H9 (cell line): ENCODE measurements at regions not wholly inside any gene's neighbourhood (a gene's known extent, or its start where the extent isn't known, plus 50 kb on each side); places are given as distances from the start of the nearest gene placed in this dataset.

Source experiments
- DNase-seq: peaks from one replicate; pipeline ENCODE4 v3.0.0-alpha.2; 2017
- H2AFZ ChIP-seq: one replicate; pipeline ENCODE4 v1.6.1; 2013; ENCODE audit warnings: mild to moderate bottlenecking, low read length, control low read depth, moderate library complexity
- H2AK5ac ChIP-seq: 2 replicates; pipeline ENCODE4 v1.6.1; 2013; ENCODE audit warnings: low read length, control low read depth, mixed read lengths; ENCODE audit not compliant: insufficient read length
- H2BK120ac ChIP-seq: one replicate; pipeline ENCODE4 v1.6.1; 2013; ENCODE audit warnings: low read depth, mild to moderate bottlenecking, low read length, control low read depth, inconsistent platforms; ENCODE audit not compliant: poor library complexity, severe bottlenecking
- H2BK12ac ChIP-seq: 2 replicates; pipeline ENCODE4 v1.6.1; 2013; ENCODE audit warnings: low read length, control low read depth, mixed read lengths, low read depth; ENCODE audit not compliant: insufficient read length
- H2BK15ac ChIP-seq: 2 replicates; pipeline ENCODE4 v1.6.1; 2013; ENCODE audit warnings: low read depth, low read length, control low read depth
- H2BK20ac ChIP-seq: one replicate; pipeline ENCODE4 v1.6.1; 2013; ENCODE audit warnings: low read depth, mild to moderate bottlenecking, low read length, control low read depth, inconsistent platforms; ENCODE audit not compliant: poor library complexity, severe bottlenecking
- H2BK5ac ChIP-seq: 2 replicates; pipeline ENCODE4 v1.6.1; 2013; ENCODE audit warnings: low read length, control low read depth, mixed read lengths; ENCODE audit not compliant: insufficient read length
- H3K14ac ChIP-seq: 2 replicates; pipeline ENCODE4 v1.6.1; 2013; ENCODE audit warnings: low read length, control low read depth; ENCODE audit not compliant: insufficient read depth
- H3K18ac ChIP-seq: 2 replicates; pipeline ENCODE4 v1.6.1; 2013; ENCODE audit warnings: low read depth, mild to moderate bottlenecking, mixed read lengths, low read length, control low read depth; ENCODE audit not compliant: insufficient read length
- H3K23ac ChIP-seq: 2 replicates; pipeline ENCODE4 v1.6.1; 2013; ENCODE audit warnings: low read length, control low read depth, mixed read lengths, low read depth; ENCODE audit not compliant: insufficient read length
- H3K23me2 ChIP-seq: 2 replicates; pipeline ENCODE4 v1.6.1; 2013; ENCODE audit warnings: low read depth, mild to moderate bottlenecking, mixed read lengths, low read length, control low read depth; ENCODE audit not compliant: insufficient read length, poor library complexity, severe bottlenecking
- H3K27ac ChIP-seq: 2 replicates; pipeline ENCODE4 v1.5.1; 2013; ENCODE audit warnings: low read length, control low read depth, mixed read lengths, low read depth; ENCODE audit not compliant: insufficient read length
- H3K27me3 ChIP-seq: 2 replicates; pipeline ENCODE4 v1.6.1; 2013; ENCODE audit warnings: low read length, control low read depth, inconsistent platforms; ENCODE audit not compliant: insufficient read depth
- H3K4ac ChIP-seq: 2 replicates; pipeline ENCODE4 v1.6.1; 2013; ENCODE audit warnings: low read depth, mild to moderate bottlenecking, control low read depth, inconsistent platforms, low read length, moderate library complexity
- H3K4me1 ChIP-seq: 2 replicates; pipeline ENCODE4 v1.6.1; 2013; ENCODE audit warnings: low read length, control low read depth, inconsistent platforms; ENCODE audit not compliant: insufficient read depth
- H3K4me2 ChIP-seq: 2 replicates; pipeline ENCODE4 v1.6.1; 2013; ENCODE audit warnings: low read length, control low read depth, mixed read lengths; ENCODE audit not compliant: insufficient read length, insufficient read depth
- H3K56ac ChIP-seq: 2 replicates; pipeline ENCODE4 v1.6.1; 2013; ENCODE audit warnings: low read depth, mild to moderate bottlenecking, mixed read lengths, low read length, control low read depth; ENCODE audit not compliant: insufficient read length
- H3K79me1 ChIP-seq: 2 replicates; pipeline ENCODE4 v1.6.1; 2013; ENCODE audit warnings: low read depth, mild to moderate bottlenecking, moderate library complexity, low read length, control low read depth, inconsistent platforms; ENCODE audit not compliant: insufficient read depth, poor library complexity, severe bottlenecking
- H3K79me2 ChIP-seq: 2 replicates; pipeline ENCODE4 v1.6.1; 2013; ENCODE audit warnings: low read length, control low read depth, inconsistent platforms; ENCODE audit not compliant: insufficient read depth
- H3K9ac ChIP-seq: 2 replicates; pipeline ENCODE4 v1.6.1; 2013; ENCODE audit warnings: low read length, control low read depth, mixed read lengths; ENCODE audit not compliant: insufficient read length; ENCODE audit errors: extremely low read depth
- H3K9me3 ChIP-seq: one replicate; pipeline ENCODE4 v1.6.1; 2013; ENCODE audit warnings: low read depth, low read length, inconsistent platforms; ENCODE audit not compliant: control insufficient read depth
- H3T11ph ChIP-seq: one replicate; pipeline ENCODE4 v1.6.1; 2013; ENCODE audit warnings: mild to moderate bottlenecking, low read length, control low read depth, inconsistent platforms
- H4K20me1 ChIP-seq: one replicate; pipeline ENCODE4 v1.6.1; 2013; ENCODE audit not compliant: control insufficient read depth, insufficient read length, insufficient read depth
- H4K5ac ChIP-seq: 2 replicates; pipeline ENCODE4 v1.6.1; 2013; ENCODE audit warnings: low read depth, mild to moderate bottlenecking, mixed read lengths, low read length, control low read depth; ENCODE audit not compliant: insufficient read length
- H4K8ac ChIP-seq: replicated peaks from 2 replicates; pipeline ENCODE4 v1.6.1; 2013; ENCODE audit warnings: low read length, control low read depth, mixed read lengths, low read depth; ENCODE audit not compliant: insufficient read length
- H4K91ac ChIP-seq: 2 replicates; pipeline ENCODE4 v1.6.1; 2013; ENCODE audit warnings: low read depth, mild to moderate bottlenecking, moderate library complexity, mixed read lengths, low read length, control low read depth; ENCODE audit not compliant: insufficient read length
- H3K27ac Mint-ChIP-seq, 3 experiments: 2 replicates in 2 of 3; 3 replicates in 1 of 3; pipeline ENCODE4 v1.8.0; 2020 to 2021; ENCODE audit warnings: mixed read lengths in 3 of 3, mild to moderate bottlenecking in 1 of 3, moderate library complexity in 1 of 3
- H3K27me3 Mint-ChIP-seq: 2 replicates; pipeline ENCODE4 v1.8.0; 2021; ENCODE audit warnings: low read depth, mild to moderate bottlenecking, moderate library complexity, mixed read lengths
- H3K36me3 Mint-ChIP-seq, 3 experiments: 2 replicates in 2 of 3; 3 replicates in 1 of 3; pipeline ENCODE4 v1.8.0; 2020 to 2021; ENCODE audit warnings: low read depth in 3 of 3, mixed read lengths in 3 of 3; ENCODE audit not compliant: insufficient read depth in 1 of 3
- H3K4me1 Mint-ChIP-seq, 2 experiments: 2 replicates each; pipeline ENCODE4 v1.8.0; 2020; ENCODE audit warnings: mixed read lengths in 2 of 2
- H3K4me3 Mint-ChIP-seq, 2 experiments: 2 replicates in 1 of 2; 3 replicates in 1 of 2; pipeline ENCODE4 v1.8.0; 2020 to 2021; ENCODE audit warnings: mild to moderate bottlenecking in 2 of 2, mixed read lengths in 2 of 2, moderate library complexity in 1 of 2
- H3K9me3 Mint-ChIP-seq, 2 experiments: 2 replicates in 1 of 2; 3 replicates in 1 of 2; pipeline ENCODE4 v1.8.0; 2020; ENCODE audit warnings: mild to moderate bottlenecking in 2 of 2, mixed read lengths in 2 of 2, moderate library complexity in 1 of 2
- CTCF ChIP-seq: fragments of 200-600 bp; sonication (generic); conservative IDR thresholded peaks from 3 replicates; pipeline ENCODE4 v1.8.0; 2021; ENCODE audit warnings: antibody characterized with exemption, mild to moderate bottlenecking
- WGBS: extraction: QIAGEN DNeasy Blood & Tissue Kit; methylation state at CpG from one replicate; pipeline ENCODE4 v1.1.7; 2013; ENCODE audit warnings: missing lambda C conversion rate, low lambda C conversion rate, mixed read lengths; ENCODE audit not compliant: insufficient read length; ENCODE audit errors: extremely low coverage; 5-methylcytosine and 5-hydroxymethylcytosine counted together

- peaks cover 15% of the 10 kb centered on the region for H3K27me3 Mint-ChIP-seq
- no peaks in the 10 kb centered on the region for H3K23me2 ChIP-seq
- H4K5ac ChIP-seq, result no peak overlapping the region
- H3K23ac ChIP-seq, result no peak overlapping the region
- no peaks in the 10 kb centered on the region for H3K79me2 ChIP-seq
- no peak overlapping the region for H3K4me2 ChIP-seq
- no peak for DNase-seq
- H2AK5ac ChIP-seq, result no peak overlapping the region
- H2BK12ac ChIP-seq, result no peak overlapping the region
- no peak overlapping the region for H2BK5ac ChIP-seq
- H3K18ac ChIP-seq, result no peak overlapping the region
- H3K9me3 ChIP-seq, result no peaks in the 10 kb centered on the region
- WGBS, result no CpG with 5 or more reads among the region's 3 CpGs
- no peak overlapping the region for H3K27ac ChIP-seq
- no peak overlapping the region for H3K4ac ChIP-seq
- no peak overlapping the region for H2BK120ac ChIP-seq
- H3T11ph ChIP-seq, result no peak overlapping the region
- H3K27ac Mint-ChIP-seq, result no peak overlapping the region
- no peak overlapping the region for H3K9ac ChIP-seq
- no peak for TF ChIP-seq CTCF
- H3K4me1 Mint-ChIP-seq, result peaks cover 11 to 13% of the 10 kb centered on the region in 2 experiments
- H3K36me3 Mint-ChIP-seq, result no peaks in the 10 kb centered on the region
- no peaks in the 10 kb centered on the region for H3K79me1 ChIP-seq
- H3K56ac ChIP-seq, result no peak overlapping the region
- H3K27me3 ChIP-seq, result 0 out of 2 replicates have a peak, but pooled peaks cover 1% of the 10 kb centered on the region
- no peak overlapping the region for H3K14ac ChIP-seq
- H2BK15ac ChIP-seq, result no peak overlapping the region
- H2BK20ac ChIP-seq, result no peak overlapping the region
- no peak overlapping the region for H3K4me3 Mint-ChIP-seq
- H4K20me1 ChIP-seq, result no peaks in the 10 kb centered on the region
- no peak overlapping the region for H4K8ac ChIP-seq
- H2AFZ ChIP-seq, result no peak overlapping the region
- no peaks in the 10 kb centered on the region; the same call in 1 of the 2 replicates for H3K4me1 ChIP-seq
- H4K91ac ChIP-seq, result no peak overlapping the region
- no peaks in the 10 kb centered on the region for H3K9me3 Mint-ChIP-seq
Observed at GRCh38 chr19:29278716-29279115, 65.8 kb upstream of the UQCRFS1 start.
